ENCODE measurements at regions not wholly inside any gene's neighbourhood (a gene's known extent, or its start where the extent isn't known, plus 50 kb on each side); places are given as distances from the start of the nearest gene placed in this dataset.

DNA sequence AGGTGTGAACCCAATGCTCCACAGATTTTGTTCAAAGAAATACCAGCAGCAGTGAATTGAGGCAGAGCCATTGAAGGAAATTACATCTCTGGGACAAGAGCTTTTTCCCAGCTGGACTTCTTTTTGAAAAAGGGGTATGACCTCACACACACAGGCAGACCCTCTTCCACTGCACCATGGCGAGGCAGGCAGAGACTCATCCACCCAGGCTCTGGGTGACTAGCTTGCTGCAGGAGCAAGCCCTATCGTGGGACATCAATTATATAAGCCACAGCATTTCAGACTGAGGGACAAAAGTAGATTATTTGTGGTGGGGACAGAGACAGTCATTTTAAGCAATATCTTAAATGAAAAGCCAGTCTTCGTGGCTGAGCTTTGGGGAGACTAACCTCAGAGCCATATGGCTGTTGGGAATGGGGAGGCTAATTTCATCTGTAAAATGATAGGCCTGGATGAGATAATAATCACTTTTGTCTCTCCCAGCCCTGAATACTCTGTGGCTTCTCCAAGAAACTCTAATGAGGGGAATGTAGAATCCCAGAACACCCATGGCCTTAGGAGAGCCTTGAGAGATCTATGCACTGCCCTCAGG is 113.1 kb upstream of the TNC start:
- no peak for DNase-seq (ENCODE audit: low spot score)
- no peaks in the 10 kb centered on the region for H3K9me3 ChIP-seq
- H3K27ac ChIP-seq: no peak overlapping the region
- no peak overlapping the region for H3K4me3 ChIP-seq
- 98% methylated on average over 3 of the region's 3 CpGs for WGBS
- no peaks in the 10 kb centered on the region for H3K4me1 ChIP-seq (replicated peaks)
- H3K27me3 ChIP-seq (replicated peaks; ENCODE audit: insufficient read depth): no peaks in the 10 kb centered on the region
- no peaks in the 10 kb centered on the region for H3K36me3 ChIP-seq
- intact Hi-C loops (cut with DNase I): no loop called here
- TF ChIP-seq, protein P1, sequence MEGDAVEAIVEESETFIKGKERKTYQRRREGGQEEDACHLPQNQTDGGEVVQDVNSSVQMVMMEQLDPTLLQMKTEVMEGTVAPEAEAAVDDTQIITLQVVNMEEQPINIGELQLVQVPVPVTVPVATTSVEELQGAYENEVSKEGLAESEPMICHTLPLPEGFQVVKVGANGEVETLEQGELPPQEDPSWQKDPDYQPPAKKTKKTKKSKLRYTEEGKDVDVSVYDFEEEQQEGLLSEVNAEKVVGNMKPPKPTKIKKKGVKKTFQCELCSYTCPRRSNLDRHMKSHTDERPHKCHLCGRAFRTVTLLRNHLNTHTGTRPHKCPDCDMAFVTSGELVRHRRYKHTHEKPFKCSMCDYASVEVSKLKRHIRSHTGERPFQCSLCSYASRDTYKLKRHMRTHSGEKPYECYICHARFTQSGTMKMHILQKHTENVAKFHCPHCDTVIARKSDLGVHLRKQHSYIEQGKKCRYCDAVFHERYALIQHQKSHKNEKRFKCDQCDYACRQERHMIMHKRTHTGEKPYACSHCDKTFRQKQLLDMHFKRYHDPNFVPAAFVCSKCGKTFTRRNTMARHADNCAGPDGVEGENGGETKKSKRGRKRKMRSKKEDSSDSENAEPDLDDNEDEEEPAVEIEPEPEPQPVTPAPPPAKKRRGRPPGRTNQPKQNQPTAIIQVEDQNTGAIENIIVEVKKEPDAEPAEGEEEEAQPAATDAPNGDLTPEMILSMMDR (IDR thresholded peaks at IDR 0.05): no peak
- TF ChIP-seq POLR2AphosphoS5 (IDR thresholded peaks at IDR 0.05): no peak

DNA sequence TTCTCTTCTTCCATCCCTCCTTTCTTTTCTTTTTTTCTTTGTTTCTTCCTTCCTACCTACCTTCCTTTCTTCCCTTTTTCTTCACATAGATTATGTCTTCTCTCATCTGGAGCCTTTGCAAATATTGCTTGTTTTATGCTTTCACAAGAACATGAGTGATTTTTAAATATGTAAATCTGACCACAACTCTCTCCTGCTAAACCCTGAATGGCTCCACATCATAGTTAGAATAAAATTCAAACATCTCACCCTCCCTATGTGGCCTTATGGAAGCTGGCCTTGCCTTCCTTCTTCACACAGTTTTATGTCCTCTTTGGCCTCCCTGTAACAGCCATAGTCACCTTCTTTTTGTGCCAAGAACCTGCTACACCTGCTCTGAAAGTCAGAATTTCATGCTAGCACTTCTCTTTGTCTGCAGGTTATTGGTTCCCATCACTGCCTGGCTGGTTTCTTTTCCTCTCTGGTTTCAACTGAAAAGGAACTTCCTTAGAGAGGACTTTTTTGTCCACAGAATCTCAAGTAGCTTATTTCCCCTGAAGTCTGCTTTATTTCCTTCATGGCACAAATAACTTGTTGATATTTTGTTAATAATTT is 114.3 kb upstream of the TNC start:
- Histone ChIP-seq H3K4me3 (no peak overlapping the region), H3K4me1 (replicated peaks) (no peaks in the 10 kb centered on the region), H3K36me3 (no peaks in the 10 kb centered on the region), H3K9me3 (no peaks in the 10 kb centered on the region), H3K27me3 (replicated peaks; ENCODE audit: insufficient read depth) (no peaks in the 10 kb centered on the region), H3K27ac (no peak overlapping the region)
- intact Hi-C loops (cut with DNase I): no loop called here
- no peak for DNase-seq (ENCODE audit: low spot score)
- TF ChIP-seq POLR2A (IDR thresholded peaks at IDR 0.05) (no peak), POLR2AphosphoS5 (IDR thresholded peaks at IDR 0.05) (no peak)
- TF ChIP-seq, protein P1 (IDR thresholded peaks at IDR 0.05): no peak

DNA sequence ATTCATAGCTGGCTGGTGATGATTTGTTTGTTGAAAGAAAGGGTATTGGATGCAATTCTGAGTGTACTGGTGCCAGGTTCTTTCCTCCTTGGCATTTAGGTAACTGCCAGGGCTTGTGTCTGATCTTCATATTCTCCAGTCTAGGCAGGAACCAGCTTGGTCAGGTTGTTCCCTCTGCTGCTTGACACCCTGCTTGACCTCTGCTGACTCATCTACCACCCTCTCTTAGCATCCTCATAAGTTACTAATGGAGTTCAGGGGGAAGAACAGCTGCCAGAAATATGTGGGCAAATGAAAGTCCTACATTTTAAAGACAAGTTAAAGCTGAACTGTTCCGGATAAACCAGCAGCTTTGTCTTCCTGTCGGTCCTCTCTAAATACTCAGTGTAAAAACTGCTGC is 116.1 kb upstream of the TNC start:
- Histone ChIP-seq H3K4me3 (no peak overlapping the region), H3K9me3 (no peaks in the 10 kb centered on the region), H3K27me3 (replicated peaks; ENCODE audit: insufficient read depth) (no peaks in the 10 kb centered on the region), H3K4me1 (replicated peaks) (no peaks in the 10 kb centered on the region), H3K27ac (peak overlapping the region; percentile 52 to 54), H3K36me3 (no peaks in the 10 kb centered on the region)
- TF ChIP-seq, protein P1 (IDR thresholded peaks at IDR 0.05): no peak
- TF ChIP-seq POLR2AphosphoS5 (IDR thresholded peaks at IDR 0.05): peak; percentile 81
- DNase-seq (ENCODE audit: low spot score): peak; percentile 78
- WGBS: 11% methylated on average over 2 of the region's 2 CpGs
- intact Hi-C loops (cut with DNase I): no loop called here

DNA sequence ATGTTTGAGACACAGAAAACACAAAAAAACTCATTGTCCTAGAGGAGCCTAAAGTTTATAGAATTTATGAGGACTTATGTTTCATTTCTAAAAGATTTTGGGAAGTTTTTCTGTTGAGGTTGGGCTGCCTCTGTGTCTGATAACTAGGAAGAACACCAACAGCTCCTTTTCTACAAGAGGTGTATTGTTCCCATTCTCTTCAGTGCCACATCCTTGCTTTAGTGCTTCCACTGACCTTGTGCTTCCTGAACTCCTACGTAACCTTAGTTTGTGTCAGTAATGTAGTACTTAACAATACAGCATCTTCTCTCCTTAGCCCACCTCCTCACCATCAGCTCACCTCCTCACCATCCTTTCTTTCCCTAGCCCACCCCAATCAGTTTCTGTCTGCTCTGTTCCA is 117.3 kb upstream of the TNC start:
- WGBS: 93% methylated on average over 1 of the region's 1 CpG
- Histone ChIP-seq H3K4me1 (replicated peaks) (no peaks in the 10 kb centered on the region), H3K27ac (no peak overlapping the region), H3K9me3 (no peaks in the 10 kb centered on the region), H3K36me3 (no peaks in the 10 kb centered on the region), H3K27me3 (replicated peaks; ENCODE audit: insufficient read depth) (no peaks in the 10 kb centered on the region), H3K4me3 (no peak overlapping the region)
- intact Hi-C loops (cut with DNase I): no loop called here
- DNase-seq (ENCODE audit: low spot score): no peak
- TF ChIP-seq POLR2AphosphoS5 (IDR thresholded peaks at IDR 0.05) (no peak), POLR2A (IDR thresholded peaks at IDR 0.05) (no peak)
- TF ChIP-seq, protein P1 (IDR thresholded peaks at IDR 0.05): no peak

DNA sequence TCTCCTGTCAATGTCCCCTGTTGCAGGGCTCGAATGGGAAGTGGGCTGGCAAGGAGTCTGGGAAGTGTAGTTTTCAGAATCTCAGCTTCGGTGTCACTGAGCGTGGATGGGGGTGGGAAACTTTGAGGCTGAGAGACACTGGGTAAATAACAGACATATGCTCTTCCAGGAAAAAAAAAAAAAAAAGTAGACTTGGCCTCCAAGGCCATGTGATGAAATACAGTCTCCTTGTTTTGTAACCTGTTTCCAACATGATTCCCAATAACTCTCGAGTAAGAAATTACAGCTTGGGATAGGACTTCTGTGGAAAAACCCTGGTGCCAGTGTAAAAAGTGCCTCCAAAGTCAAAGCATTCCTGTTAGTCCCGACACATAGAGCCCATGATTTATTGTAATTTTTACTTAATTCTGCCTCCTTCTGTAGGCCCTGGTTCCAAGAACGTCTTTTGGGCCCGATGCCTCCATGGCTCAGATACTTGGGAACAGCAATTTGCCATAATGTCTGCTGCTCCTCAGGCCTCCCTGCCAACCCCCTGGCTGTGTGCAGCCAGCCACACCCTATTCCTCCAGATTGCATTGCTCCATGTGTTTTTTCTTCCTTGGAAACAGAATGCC is 119.5 kb upstream of the TNC start:
- Histone ChIP-seq H3K9me3 (no peaks in the 10 kb centered on the region), H3K27ac (no peak overlapping the region), H3K27me3 (replicated peaks; ENCODE audit: insufficient read depth) (no peaks in the 10 kb centered on the region), H3K4me3 (no peak overlapping the region), H3K4me1 (replicated peaks) (no peaks in the 10 kb centered on the region), H3K36me3 (no peaks in the 10 kb centered on the region)
- intact Hi-C loops (cut with DNase I): no loop called here
- DNase-seq (ENCODE audit: low spot score): no peak
- WGBS: 68% methylated on average over 7 of the region's 7 CpGs
- TF ChIP-seq, protein P1 (IDR thresholded peaks at IDR 0.05): no peak
- TF ChIP-seq POLR2A (IDR thresholded peaks at IDR 0.05): no peak
- no peak for TF ChIP-seq POLR2AphosphoS5 (IDR thresholded peaks at IDR 0.05)

Measured in prostate gland (tissue), 2 donors.